ENCODE measurements at regions not wholly inside any gene's neighbourhood (a gene's known extent, or its start where the extent isn't known, plus 50 kb on each side); places are given as distances from the start of the nearest gene placed in this dataset.

- TF ChIP-seq, protein P1, sequence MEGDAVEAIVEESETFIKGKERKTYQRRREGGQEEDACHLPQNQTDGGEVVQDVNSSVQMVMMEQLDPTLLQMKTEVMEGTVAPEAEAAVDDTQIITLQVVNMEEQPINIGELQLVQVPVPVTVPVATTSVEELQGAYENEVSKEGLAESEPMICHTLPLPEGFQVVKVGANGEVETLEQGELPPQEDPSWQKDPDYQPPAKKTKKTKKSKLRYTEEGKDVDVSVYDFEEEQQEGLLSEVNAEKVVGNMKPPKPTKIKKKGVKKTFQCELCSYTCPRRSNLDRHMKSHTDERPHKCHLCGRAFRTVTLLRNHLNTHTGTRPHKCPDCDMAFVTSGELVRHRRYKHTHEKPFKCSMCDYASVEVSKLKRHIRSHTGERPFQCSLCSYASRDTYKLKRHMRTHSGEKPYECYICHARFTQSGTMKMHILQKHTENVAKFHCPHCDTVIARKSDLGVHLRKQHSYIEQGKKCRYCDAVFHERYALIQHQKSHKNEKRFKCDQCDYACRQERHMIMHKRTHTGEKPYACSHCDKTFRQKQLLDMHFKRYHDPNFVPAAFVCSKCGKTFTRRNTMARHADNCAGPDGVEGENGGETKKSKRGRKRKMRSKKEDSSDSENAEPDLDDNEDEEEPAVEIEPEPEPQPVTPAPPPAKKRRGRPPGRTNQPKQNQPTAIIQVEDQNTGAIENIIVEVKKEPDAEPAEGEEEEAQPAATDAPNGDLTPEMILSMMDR (IDR thresholded peaks at IDR 0.05; ENCODE audit: low read length): no peak
- TF ChIP-seq EZH2 (IDR thresholded peaks at IDR 0.05; ENCODE audit: borderline replicate concordance, low read length): no peak
These were observed 385.1 kb downstream of the MZT1 start for GRCh38 chr13:72342364-72342763.

Measured in OCI-LY1 (cell line).